SKM-1 treated with dmso at 0.1 percent for 144 hours (cell line): ENCODE measurements at regions not wholly inside any gene's neighbourhood (a gene's known extent, or its start where the extent isn't known, plus 50 kb on each side); places are given as distances from the start of the nearest gene placed in this dataset.
"Not testable (repeated sequence)": the region's sequence is repeated elsewhere in the genome, so short reads cannot be mapped to it uniquely, and the experiment has no call there.

Source experiments
- DNase-seq: peaks from one replicate; lab custom pipeline; 2025; ENCODE audit not compliant: unreplicated experiment; lab: John Stamatoyannopoulos, UW

- DNase-seq, result no peak
Observed at GRCh38 chr12:102669056-102669455, 188.7 kb upstream of the IGF1 start.

- DNase-seq, result not testable (repeated sequence)
Observed at GRCh38 chr12:102666176-102666575, 185.8 kb upstream of the IGF1 start.

GRCh38 chr12:102659200-102659911, 179.0 kb upstream of the IGF1 start:
- DNase-seq, result no peak

GRCh38 chr12:102653406-102653805, 173.0 kb upstream of the IGF1 start:
- DNase-seq, result no peak

- DNase-seq, result no peak
Observed at GRCh38 chr12:102652645-102653313, 172.4 kb upstream of the IGF1 start.

GRCh38 chr12:102645968-102646367, 165.6 kb upstream of the IGF1 start:
- no peak for DNase-seq

- no peak for DNase-seq
Observed at GRCh38 chr12:102643879-102644575, 163.7 kb upstream of the IGF1 start.

- no peak for DNase-seq
Observed at GRCh38 chr12:102642199-102642598, 161.8 kb upstream of the IGF1 start.

- not testable (repeated sequence) for DNase-seq
Observed at GRCh38 chr12:102640658-102641057, 160.3 kb upstream of the IGF1 start.

- no peak for DNase-seq
Observed at GRCh38 chr12:102638777-102639176, 158.4 kb upstream of the IGF1 start.

GRCh38 chr12:102633981-102634605, 153.7 kb upstream of the IGF1 start:
- DNase-seq, result no peak

- no peak for DNase-seq
Observed at GRCh38 chr12:102631274-102631673, 150.9 kb upstream of the IGF1 start.

- DNase-seq, result no peak
Observed at GRCh38 chr12:102629262-102629888, 149.0 kb upstream of the IGF1 start.

GRCh38 chr12:102625819-102626218, 145.5 kb upstream of the IGF1 start:
- no peak for DNase-seq

GRCh38 chr12:102622618-102623017, 142.3 kb upstream of the IGF1 start:
- DNase-seq, result no peak

- no peak for DNase-seq
Observed at GRCh38 chr12:102618197-102618877, 138.0 kb upstream of the IGF1 start.

GRCh38 chr12:102616692-102617091, 136.3 kb upstream of the IGF1 start:
- DNase-seq, result no peak

- DNase-seq, result no peak
Observed at GRCh38 chr12:102611995-102612394, 131.6 kb upstream of the IGF1 start.

GRCh38 chr12:102609996-102610395, 129.6 kb upstream of the IGF1 start:
- no peak for DNase-seq

- DNase-seq, result no peak
Observed at GRCh38 chr12:102603021-102603420, 122.7 kb upstream of the IGF1 start.

- no peak for DNase-seq
Observed at GRCh38 chr12:102602521-102602920, 122.2 kb upstream of the IGF1 start.
